HepG2 (cell line): ENCODE measurements at regions not wholly inside any gene's neighbourhood (a gene's known extent, or its start where the extent isn't known, plus 50 kb on each side); places are given as distances from the start of the nearest gene placed in this dataset.

ENCODE experiments used
- ATAC-seq: fragments of 200-7000 bp; cut with Tn5 transposase; 3 replicates; pipeline ENCODE4 v1.9.1; 2020; ENCODE audit warnings: mild to moderate bottlenecking, moderate library complexity
- BruUV-seq: library from RNA; stranded (reverse); fragments of 400-500 nt; replicated peaks from 2 replicates; lab custom pipeline; 2021; lab: Mats Ljungman, UMichigan
- CTCF ChIA-PET: fragments of 300-600 bp; formaldehyde crosslinking; extraction: SDS; loops from one replicate; lab custom pipeline; 2021; ENCODE audit warnings: low total read pairs, inconsistent platforms, low intra/inter-chr PET ratio; lab: Yijun Ruan, JAX
- POLR2A ChIA-PET: fragments of 350-600 bp; sonication (Branson Sonifier 250); formaldehyde crosslinking; loops from one replicate; lab custom pipeline; 2020; ENCODE audit warnings: antibody characterized with exemption, inconsistent platforms; lab: Yijun Ruan, JAX
- DNase-seq: peaks from one replicate; pipeline ENCODE4 v3.0.0-alpha.2; 2015; ENCODE audit warnings: low spot score
- FAIRE-seq: peaks from 3 replicates; lab custom pipeline; 2011; peaks lifted over from hg19 to GRCh38; lab: Jason Lieb, UNC
- H2AFZ ChIP-seq: one replicate; pipeline ENCODE4 v1.6.1; 2011; ENCODE audit warnings: low read length, inconsistent platforms
- H3K27ac ChIP-seq: fragments of 300-600 bp; 3 replicates; pipeline ENCODE4 v1.8.0; 2011; ENCODE audit warnings: mixed run types, mild to moderate bottlenecking, mixed read lengths, low read length, inconsistent platforms; ENCODE audit not compliant: insufficient read depth; ENCODE audit errors: extremely low read length
- H3K27me3 ChIP-seq, 2 experiments: fragments of 200-600 bp in 1 of 2; 2 replicates in 1 of 2; 3 replicates in 1 of 2; pipeline versions ENCODE4 v1.6.0 to v1.8.0; 2011; ENCODE audit warnings: low read length in 2 of 2, mild to moderate bottlenecking in 2 of 2, moderate library complexity in 2 of 2, inconsistent platforms in 1 of 2; ENCODE audit not compliant: insufficient read depth in 2 of 2, control insufficient read depth in 1 of 2
- H3K36me3 ChIP-seq, 2 experiments: fragments of 200-600 bp in 1 of 2; replicated peaks in 1 of 2; 2 replicates in 1 of 2; 3 replicates in 1 of 2; pipeline versions ENCODE4 v1.5.1 to v1.8.0; 2011; ENCODE audit warnings: low read length in 2 of 2, inconsistent platforms in 1 of 2; ENCODE audit not compliant: insufficient read depth in 2 of 2, control insufficient read depth in 1 of 2
- H3K4me1 ChIP-seq: 2 replicates; pipeline ENCODE4 v1.5.1; 2012; ENCODE audit warnings: low read length, inconsistent platforms; ENCODE audit not compliant: insufficient read depth
- H3K4me2 ChIP-seq: 2 replicates; pipeline ENCODE4 v1.6.0; 2011; ENCODE audit warnings: low read depth, low read length, inconsistent platforms
- H3K4me3 ChIP-seq, 3 experiments: fragments of 200-600 bp in 1 of 3; sonication (generic), shearing (Covaris generic) in 1 of 3; replicated peaks in 1 of 3; 2 replicates each; pipeline ENCODE4 v1.5.1; 2011 to 2016; ENCODE audit warnings: low read length in 3 of 3, inconsistent platforms in 2 of 3, low read depth in 2 of 3, mild to moderate bottlenecking in 2 of 3, control low read depth in 1 of 3, mixed read lengths in 1 of 3; ENCODE audit not compliant: insufficient read depth in 1 of 3
- H3K79me2 ChIP-seq: one replicate; pipeline ENCODE4 v1.6.1; 2011; ENCODE audit warnings: low read length, inconsistent platforms; ENCODE audit not compliant: insufficient read depth
- H3K9ac ChIP-seq: 2 replicates; pipeline ENCODE4 v1.6.0; 2011; ENCODE audit warnings: mild to moderate bottlenecking, low read depth, low read length, inconsistent platforms; ENCODE audit not compliant: insufficient read depth
- H3K9me3 ChIP-seq: 2 replicates; pipeline ENCODE4 v1.5.1; 2012; ENCODE audit warnings: mild to moderate bottlenecking, low read length
- H4K20me1 ChIP-seq: 2 replicates; pipeline ENCODE4 v1.6.0; 2011; ENCODE audit warnings: inconsistent platforms, mild to moderate bottlenecking, low read length, moderate library complexity; ENCODE audit not compliant: insufficient read depth
- FOXK1 ChIP-seq: sonication (generic); formaldehyde crosslinking; IDR thresholded peaks from 2 replicates; pipeline ENCODE4 v1.4.0; 2020; ENCODE audit warnings: low read depth, missing genetic modification reagents, borderline replicate concordance
- HNRNPH1 ChIP-seq: fragments of 200-400 bp; formaldehyde crosslinking; optimal IDR thresholded peaks from 2 replicates; pipeline ENCODE3; 2017; ENCODE audit warnings: mild to moderate bottlenecking, low read depth, low read length
- ZNF263 ChIP-seq: sonication (generic); formaldehyde crosslinking; IDR thresholded peaks from 2 replicates; pipeline ENCODE4 v1.4.0; 2020; ENCODE audit warnings: missing genetic modification reagents
- ZNF468 ChIP-seq: sonication (generic); formaldehyde crosslinking; IDR thresholded peaks from 2 replicates; pipeline ENCODE4 v1.8.0; 2022; ENCODE audit warnings: mild to moderate bottlenecking, moderate library complexity, missing genetic modification reagents
- ZNF569 ChIP-seq: sonication (generic); formaldehyde crosslinking; IDR thresholded peaks from 2 replicates; pipeline ENCODE4 v1.5.0; 2020; ENCODE audit warnings: mild to moderate bottlenecking, missing genetic modification reagents, moderate library complexity, borderline replicate concordance
- ZNF639 ChIP-seq: conservative IDR thresholded peaks from 2 replicates; pipeline ENCODE4 v1.6.1; 2018; ENCODE audit warnings: missing genetic modification reagents
- ZNF713 ChIP-seq: sonication (generic); formaldehyde crosslinking; IDR thresholded peaks from 2 replicates; pipeline ENCODE4 v1.4.0; 2020; ENCODE audit warnings: mild to moderate bottlenecking, missing genetic modification reagents
- ZNF737 ChIP-seq: sonication (generic); formaldehyde crosslinking; IDR thresholded peaks from 2 replicates; pipeline ENCODE4 v1.5.0; 2020; ENCODE audit warnings: missing genetic modification reagents, mild to moderate bottlenecking, borderline replicate concordance
- ZNF768 ChIP-seq: sonication (generic); formaldehyde crosslinking; IDR thresholded peaks from 2 replicates; pipeline ENCODE4 v1.4.0; 2020; ENCODE audit warnings: missing genetic modification reagents
- ZNF839 ChIP-seq: sonication (generic); formaldehyde crosslinking; IDR thresholded peaks from 2 replicates; pipeline ENCODE4 v1.4.0; 2020; ENCODE audit warnings: missing genetic modification reagents, mild to moderate bottlenecking, borderline replicate concordance
- WGBS: methylation state at CpG from one replicate; pipeline ENCODE4 v1.1.6; 2017; ENCODE audit warnings: low lambda C conversion rate; 5-methylcytosine and 5-hydroxymethylcytosine counted together
- in situ Hi-C: cut with HindIII; loops from 2 replicates; pipeline ENCODE4 v1.10.0; 2017; ENCODE audit warnings: low pct_unique_long_range_greater_than_20kb; ENCODE audit not compliant: extremely low pct_ligation_motif_present
- intact Hi-C: fragments of 100-400 bp; cut with micrococcal nuclease; formaldehyde crosslinking; loops from one replicate; pipeline ENCODE4 v1.10.0; 2022; ENCODE audit not compliant: unreplicated experiment
- TF ChIP-seq, protein P1 (sequence below): sonication (generic); formaldehyde crosslinking; IDR thresholded peaks from 2 replicates; pipeline ENCODE4 v1.8.0; 2022; ENCODE audit warnings: mild to moderate bottlenecking, missing genetic modification reagents, borderline replicate concordance
- TF ChIP-seq, protein P2 (sequence below): sonication (generic); formaldehyde crosslinking; IDR thresholded peaks from 2 replicates; pipeline ENCODE4 v1.4.0; 2020; ENCODE audit warnings: mild to moderate bottlenecking, missing genetic modification reagents

- BruUV-seq = no TSS peak
- no peaks in the 10 kb centered on the region for H3K36me3 ChIP-seq
- ATAC-seq (no peak), DNase-seq (no peak), FAIRE-seq (no peak)
- no peak overlapping the region for H3K9ac ChIP-seq
- no peaks in the 10 kb centered on the region for H3K9me3 ChIP-seq
- WGBS = 0% methylated on average over 3 of the region's 3 CpGs
- intact Hi-C loops (no loop called here), in situ Hi-C loops (no loop called here)
- no peaks in the 10 kb centered on the region for H3K79me2 ChIP-seq
- no peak overlapping the region for H3K27ac ChIP-seq
- H3K27me3 ChIP-seq = no peaks in the 10 kb centered on the region
- no peak overlapping the region for H3K4me2 ChIP-seq
- TF ChIP-seq, protein P1, sequence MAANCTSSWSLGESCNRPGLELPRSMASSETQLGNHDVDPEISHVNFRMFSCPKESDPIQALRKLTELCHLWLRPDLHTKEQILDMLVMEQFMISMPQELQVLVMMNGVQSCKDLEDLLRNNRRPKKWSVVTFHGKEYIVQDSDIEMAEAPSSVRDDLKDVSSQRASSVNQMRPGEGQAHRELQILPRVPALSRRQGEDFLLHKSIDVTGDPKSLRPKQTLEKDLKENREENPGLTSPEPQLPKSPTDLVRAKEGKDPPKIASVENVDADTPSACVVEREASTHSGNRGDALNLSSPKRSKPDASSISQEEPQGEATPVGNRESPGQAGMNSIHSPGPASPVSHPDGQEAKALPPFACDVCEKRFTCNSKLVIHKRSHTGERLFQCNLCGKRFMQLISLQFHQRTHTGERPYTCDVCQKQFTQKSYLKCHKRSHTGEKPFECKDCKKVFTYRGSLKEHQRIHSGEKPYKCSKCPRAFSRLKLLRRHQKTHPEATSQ = no peak
- TF ChIP-seq ZNF737 (CRISPR knock-in tag) (no peak), ZNF768 (CRISPR knock-in tag) (no peak), ZNF468 (CRISPR knock-in tag) (no peak), ZNF713 (CRISPR knock-in tag) (no peak), HNRNPH1 (no peak), ZNF263 (no peak), ZNF569 (no peak), FOXK1 (CRISPR knock-in tag) (no peak), ZNF639 (CRISPR knock-in tag) (no peak), ZNF839 (no peak)
- TF ChIP-seq, protein P2, sequence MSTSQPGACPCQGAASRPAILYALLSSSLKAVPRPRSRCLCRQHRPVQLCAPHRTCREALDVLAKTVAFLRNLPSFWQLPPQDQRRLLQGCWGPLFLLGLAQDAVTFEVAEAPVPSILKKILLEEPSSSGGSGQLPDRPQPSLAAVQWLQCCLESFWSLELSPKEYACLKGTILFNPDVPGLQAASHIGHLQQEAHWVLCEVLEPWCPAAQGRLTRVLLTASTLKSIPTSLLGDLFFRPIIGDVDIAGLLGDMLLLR (CRISPR knock-in tag) = no peak
- H2AFZ ChIP-seq = no peak overlapping the region
- no peaks in the 10 kb centered on the region for H4K20me1 ChIP-seq
- ChIA-PET POLR2A (no interaction called here), CTCF (no interaction called here)
- no peaks in the 10 kb centered on the region for H3K4me1 ChIP-seq
- H3K4me3 ChIP-seq = no peak overlapping the region
Observed at GRCh38 chr18:41501848-41502247, 453.2 kb upstream of the PIK3C3 start.
